K562 (cell line): ENCODE measurements at regions not wholly inside any gene's neighbourhood (a gene's known extent, or its start where the extent isn't known, plus 50 kb on each side); places are given as distances from the start of the nearest gene placed in this dataset.

Experiments
- ATAC-seq: fragments of 200-7000 bp; cut with Tn5 transposase; 3 replicates; pipeline ENCODE4 v1.9.1; 2020; ENCODE audit warnings: moderate library complexity
- BruUV-seq: library from RNA; stranded (reverse); fragments of 400-500 nt; replicated peaks from 2 replicates; lab custom pipeline; 2021; lab: Mats Ljungman, UMichigan
- CTCF ChIA-PET: fragments of 300-600 bp; formaldehyde crosslinking; extraction: SDS; loops from one replicate; lab custom pipeline; 2021; ENCODE audit warnings: low intra/inter-chr PET ratio; lab: Yijun Ruan, JAX
- POLR2A ChIA-PET: fragments of 300-600, 350-650 bp; sonication (Branson Sonifier 250); formaldehyde crosslinking; extraction: SDS; loops from one replicate; lab custom pipeline; 2021; ENCODE audit warnings: antibody characterized with exemption, inconsistent platforms; lab: Yijun Ruan, JAX
- DNase-seq, 4 experiments: peaks; one replicate each; pipeline versions ENCODE4 v3.0.0 to v3.0.0-alpha.2; 2011 to 2018; ENCODE audit warnings: low spot score in 3 of 4, mixed read lengths in 3 of 4; ENCODE audit errors: extremely low read depth in 1 of 4
- FAIRE-seq: peaks from 2 replicates; lab custom pipeline; 2011; peaks lifted over from hg19 to GRCh38; lab: Jason Lieb, UNC
- H2AFZ ChIP-seq: 2 replicates; pipeline ENCODE4 v1.6.0; 2011; ENCODE audit warnings: low read depth, low read length, control low read depth, inconsistent platforms
- H3K27ac ChIP-seq: fragments of 200-600 bp; 3 replicates; pipeline ENCODE4 v1.8.0; 2011; ENCODE audit warnings: low read depth, mild to moderate bottlenecking, control low read depth, inconsistent platforms, low read length, moderate library complexity, mixed read lengths; ENCODE audit errors: extremely low read depth
- H3K27me3 ChIP-seq, 2 experiments: fragments of 300-600 bp in 1 of 2; 2 replicates in 1 of 2; 3 replicates in 1 of 2; pipeline versions ENCODE4 v1.6.0 to v1.8.0; 2011; ENCODE audit warnings: inconsistent platforms in 2 of 2, low read length in 2 of 2, mild to moderate bottlenecking in 1 of 2, mixed read lengths in 1 of 2, moderate library complexity in 1 of 2; ENCODE audit not compliant: control insufficient read depth in 2 of 2, insufficient read depth in 2 of 2
- H3K36me3 ChIP-seq: fragments of 300-600 bp; 3 replicates; pipeline ENCODE4 v1.8.0; 2011; ENCODE audit warnings: mild to moderate bottlenecking, low read length, inconsistent platforms; ENCODE audit not compliant: control insufficient read depth, insufficient read depth
- H3K4me1 ChIP-seq, 2 experiments: fragments of 200-600 bp in 1 of 2; replicated peaks in 1 of 2; 2 replicates in 1 of 2; 3 replicates in 1 of 2; pipeline versions ENCODE4 v1.5.1 to v1.8.0; 2011; ENCODE audit warnings: inconsistent platforms in 2 of 2, low read length in 2 of 2, mild to moderate bottlenecking in 1 of 2, mixed read lengths in 1 of 2, moderate library complexity in 1 of 2; ENCODE audit not compliant: control insufficient read depth in 2 of 2, insufficient read depth in 2 of 2
- H3K4me2 ChIP-seq: 2 replicates; pipeline ENCODE4 v1.6.1; 2011; ENCODE audit warnings: low read length, control low read depth, inconsistent platforms, mixed read lengths; ENCODE audit not compliant: insufficient read depth
- H3K4me3 ChIP-seq: fragments of 200-600 bp; sonication (generic), shearing (Covaris generic); 2 replicates; pipeline ENCODE4 v1.5.1; 2016; ENCODE audit warnings: control low read depth, inconsistent platforms
- H3K79me2 ChIP-seq: fragments of 200-600 bp; 3 replicates; pipeline ENCODE4 v1.8.0; 2011; ENCODE audit warnings: low read length, inconsistent platforms; ENCODE audit not compliant: control insufficient read depth, insufficient read depth
- H3K9ac ChIP-seq, 2 experiments: 2 replicates each; pipeline versions ENCODE4 v1.6.0 to v1.6.1; 2011; ENCODE audit warnings: low read depth in 2 of 2, low read length in 2 of 2, control low read depth in 1 of 2, inconsistent platforms in 1 of 2, mild to moderate bottlenecking in 1 of 2, mixed read lengths in 1 of 2; ENCODE audit not compliant: insufficient read depth in 1 of 2
- H3K9me1 ChIP-seq: one replicate; pipeline ENCODE4 v1.6.0; 2011; ENCODE audit warnings: inconsistent platforms, mild to moderate bottlenecking, low read length, moderate library complexity; ENCODE audit not compliant: control insufficient read depth, insufficient read depth
- H3K9me3 ChIP-seq: replicated peaks from 2 replicates; pipeline ENCODE4 v1.5.1; 2011; ENCODE audit warnings: low read depth, low read length, inconsistent platforms; ENCODE audit not compliant: control insufficient read depth, insufficient read depth
- H4K20me1 ChIP-seq: replicated peaks from 2 replicates; pipeline ENCODE4 v1.6.1; 2011; ENCODE audit warnings: low read length, inconsistent platforms, mixed read lengths; ENCODE audit not compliant: control insufficient read depth, insufficient read depth
- BHLHE40 ChIP-seq: IDR thresholded peaks from 2 replicates; pipeline ENCODE4 v1.6.1; 2011; ENCODE audit warnings: low read length, improper control_type of control experiment
- CBX5 ChIP-seq: IDR thresholded peaks from 2 replicates; pipeline ENCODE4 v1.6.1; 2014; ENCODE audit warnings: low read depth, borderline replicate concordance
- CEBPB ChIP-seq: fragments of 450-650 bp; IDR thresholded peaks from 2 replicates; pipeline ENCODE4 v1.6.1; 2016; ENCODE audit warnings: missing genetic modification characterization, missing compliant biosample characterization
- ELF4 ChIP-seq: fragments of 450-650 bp; formaldehyde crosslinking; IDR thresholded peaks from 2 replicates; pipeline ENCODE4 v1.4.0; 2022; ENCODE audit warnings: missing genetic modification characterization
- HCFC1 ChIP-seq: IDR thresholded peaks from 2 replicates; pipeline ENCODE4 v1.6.1; 2012; ENCODE audit warnings: low read depth, low read length, improper control_type of control experiment
- MCM7 ChIP-seq, 2 experiments: fragments of 450-650 bp; IDR thresholded peaks; 2 replicates each; pipeline ENCODE4 v1.6.1; 2016 to 2018
- REST ChIP-seq, 2 experiments: fragments of 450-650 bp; formaldehyde crosslinking in 1 of 2; IDR thresholded peaks; 2 replicates each; pipeline versions ENCODE4 v1.4.0 to v1.6.1; 2014 to 2020; ENCODE audit warnings: mild to moderate bottlenecking in 2 of 2, borderline replicate concordance in 1 of 2, low read depth in 1 of 2
- SRSF7 ChIP-seq: fragments of 200-400 bp; formaldehyde crosslinking; optimal IDR thresholded peaks from 2 replicates; pipeline ENCODE3; 2017; ENCODE audit warnings: mild to moderate bottlenecking, low read depth, low read length
- TBL1XR1 ChIP-seq, 2 experiments: IDR thresholded peaks; 2 replicates each; pipeline ENCODE4 v1.6.1; 2012; ENCODE audit warnings: improper control_type of control experiment in 2 of 2, low read length in 2 of 2, mild to moderate bottlenecking in 1 of 2
- TFAM ChIP-seq: fragments of 250-450 bp; sonication (Bioruptor Pico); conservative IDR thresholded peaks from 2 replicates; pipeline ENCODE4 v1.5.0; 2021; ENCODE audit warnings: mild to moderate bottlenecking, moderate library complexity
- ZNF184 ChIP-seq: sonication (generic); formaldehyde crosslinking; IDR thresholded peaks from 2 replicates; pipeline ENCODE4 v1.5.0; 2020; ENCODE audit warnings: missing genetic modification reagents
- WGBS: fragments of 100-300 bp; shearing (Covaris generic); methylation state at CpG from one replicate; pipeline ENCODE4 v1.1.6; 2016; ENCODE audit warnings: low coverage, mixed read lengths; ENCODE audit not compliant: insufficient coverage; ENCODE audit errors: missing lambda C conversion rate; 5-methylcytosine and 5-hydroxymethylcytosine counted together
- in situ Hi-C: fragments of 300-500 bp; cut with MboI; formaldehyde crosslinking; loops from 4 replicates; pipeline ENCODE4 v1.15.0; 2018; ENCODE audit warnings: inconsistent platforms, mixed read lengths
- intact Hi-C: fragments of 100-400 bp; cut with micrococcal nuclease; formaldehyde crosslinking; loops from 2 replicates; pipeline ENCODE4 v1.14.2; 2022

GRCh38 chr7:31443457-31443856 is 70.4 kb upstream of the ITPRID1 start (continued):
- peak; percentile 54; the same call in 1 of the 2 replicates for TF ChIP-seq REST (IDR thresholded peaks at IDR 0.05; ENCODE audit: borderline replicate concordance)
- TF ChIP-seq REST (CRISPR knock-in tag; IDR thresholded peaks at IDR 0.05; ENCODE audit: low read depth): no peak
- no peak for TF ChIP-seq CEBPB

- 4% methylated on average over 2 of the region's 2 CpGs for WGBS
Observed at GRCh38 chr7:31444196-31444595, 69.7 kb upstream of the ITPRID1 start.

More at GRCh38 chr7:31444196-31444595, 69.7 kb upstream of the ITPRID1 start:
- FAIRE-seq: no peak
- Histone ChIP-seq H3K9me1 (no peaks in the 10 kb centered on the region), H3K4me2 (no peak overlapping the region), H2AFZ (no peak overlapping the region), H4K20me1 (no peaks in the 10 kb centered on the region), H3K36me3 (no peaks in the 10 kb centered on the region), H3K79me2 (no peaks in the 10 kb centered on the region), H3K9me3 (no peaks in the 10 kb centered on the region), H3K4me3 (no peak overlapping the region), H3K27ac (no peak overlapping the region), H3K9ac (no peak overlapping the region), H3K27me3 (no peaks in the 10 kb centered on the region), H3K4me1 (no peaks in the 10 kb centered on the region)
- in situ Hi-C loops (no loop called here), intact Hi-C loops (loop anchor here (10.0 kb wide), 1 partner anchor 761 kb away; no protein-coding TSS in a partner anchor)
- no peak for ATAC-seq
- no TSS peak for BruUV-seq
- TF ChIP-seq ZNF184 (CRISPR knock-in tag) (no peak), TBL1XR1 (IDR thresholded peaks at IDR 0.05; ENCODE audit: low read length in 2 of 2) (no peak), ELF4 (CRISPR knock-in tag) (no peak), TFAM (CRISPR knock-in tag) (no peak), BHLHE40 (no peak), HCFC1 (no peak), CBX5 (no peak), SRSF7 (no peak), MCM7 (IDR thresholded peaks at IDR 0.05) (no peak)
- CTCF ChIA-PET: interaction anchor here (1.2 to 2.0 kb wide), 3 partner anchors 190 to 311 kb away, joined by 4 to 9 read pairs (median 7); no protein-coding TSS in a partner anchor
- POLR2A ChIA-PET: no interaction called here
- DNase-seq: no peak
